Psoas muscle (tissue), 7 donors: ENCODE measurements at regions not wholly inside any gene's neighbourhood (a gene's known extent, or its start where the extent isn't known, plus 50 kb on each side); places are given as distances from the start of the nearest gene placed in this dataset.

Experiments used
- ATAC-seq, 4 donors: fragments of 200-7000 bp; cut with Tn5 transposase; one replicate each; pipeline ENCODE4 v1.9.1; 2020; ENCODE audit warnings: moderate library complexity in 3 of 4, mild to moderate bottlenecking in 2 of 4
- DNase-seq, 2 donors: peaks; one replicate each; pipeline ENCODE4 v3.0.0-alpha.2; 2020
- H3K27ac ChIP-seq: fragments of 200-600 bp; one replicate; pipeline ENCODE4 v1.8.0; 2022
- H3K27me3 ChIP-seq, 3 donors: fragments of 200-600 bp in 1 of 3; one replicate each; pipeline versions ENCODE4 v1.6.1 to v1.8.0; 2013 to 2022; ENCODE audit warnings: low read length in 2 of 3, mild to moderate bottlenecking in 2 of 3, moderate library complexity in 1 of 3; ENCODE audit not compliant: insufficient read depth in 3 of 3
- H3K36me3 ChIP-seq, 2 donors: fragments of 200-600 bp in 1 of 2; one replicate each; pipeline versions ENCODE4 v1.6.1 to v1.8.0; 2013 to 2022; ENCODE audit warnings: low read depth in 1 of 2, mild to moderate bottlenecking in 1 of 2, moderate library complexity in 1 of 2; ENCODE audit not compliant: insufficient read depth in 1 of 2
- H3K4me1 ChIP-seq: fragments of 200-600 bp; one replicate; pipeline ENCODE4 v1.8.0; 2022
- H3K4me3 ChIP-seq: fragments of 200-600 bp; one replicate; pipeline ENCODE4 v1.8.0; 2022; ENCODE audit warnings: mild to moderate bottlenecking
- H3K9me3 ChIP-seq: fragments of 200-600 bp; one replicate; pipeline ENCODE4 v1.8.0; 2022
- WGBS, 3 donors: extraction: QIAGEN DNeasy Blood & Tissue Kit; methylation state at CpG; one replicate each; pipeline versions ENCODE4 v1.1.6 to v1.1.7; 2013; 5-methylcytosine and 5-hydroxymethylcytosine counted together
- intact Hi-C, 2 donors: fragments of 100-400 bp; cut with DNase I; formaldehyde crosslinking; loops; one replicate each; pipeline versions ENCODE4 v1.11.0 to v1.14.2; 2022
- TF ChIP-seq, protein P1 (sequence below): fragments of 200-600 bp; IDR thresholded peaks from one replicate; pipeline ENCODE4 v1.8.0; 2022; ENCODE audit warnings: antibody characterized with exemption
- donor health status: healthy with polysubstance abuse.
- donor health status: DM: no; HTN: no; CAD: no; lungs with moderate emphysema.
- donor health status: Bipolar disorder and iron deficiency.
- donor health status: healthy.
- donor health status: DM: yes; HTN: yes; CAD: no.
- donor health status: DM: no; HTN: no; CAD: no.
- donor health status: DM: yes; HTN: yes; CAD: no.

- Histone ChIP-seq H3K27ac (no peak overlapping the region), H3K4me3 (no peak overlapping the region), H3K9me3 (no peaks in the 10 kb centered on the region), H3K4me1 (no peaks in the 10 kb centered on the region), H3K36me3 (no peaks in the 10 kb centered on the region), H3K27me3 (no peaks in the 10 kb centered on the region)
- TF ChIP-seq, protein P1, sequence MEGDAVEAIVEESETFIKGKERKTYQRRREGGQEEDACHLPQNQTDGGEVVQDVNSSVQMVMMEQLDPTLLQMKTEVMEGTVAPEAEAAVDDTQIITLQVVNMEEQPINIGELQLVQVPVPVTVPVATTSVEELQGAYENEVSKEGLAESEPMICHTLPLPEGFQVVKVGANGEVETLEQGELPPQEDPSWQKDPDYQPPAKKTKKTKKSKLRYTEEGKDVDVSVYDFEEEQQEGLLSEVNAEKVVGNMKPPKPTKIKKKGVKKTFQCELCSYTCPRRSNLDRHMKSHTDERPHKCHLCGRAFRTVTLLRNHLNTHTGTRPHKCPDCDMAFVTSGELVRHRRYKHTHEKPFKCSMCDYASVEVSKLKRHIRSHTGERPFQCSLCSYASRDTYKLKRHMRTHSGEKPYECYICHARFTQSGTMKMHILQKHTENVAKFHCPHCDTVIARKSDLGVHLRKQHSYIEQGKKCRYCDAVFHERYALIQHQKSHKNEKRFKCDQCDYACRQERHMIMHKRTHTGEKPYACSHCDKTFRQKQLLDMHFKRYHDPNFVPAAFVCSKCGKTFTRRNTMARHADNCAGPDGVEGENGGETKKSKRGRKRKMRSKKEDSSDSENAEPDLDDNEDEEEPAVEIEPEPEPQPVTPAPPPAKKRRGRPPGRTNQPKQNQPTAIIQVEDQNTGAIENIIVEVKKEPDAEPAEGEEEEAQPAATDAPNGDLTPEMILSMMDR: no peak
- DNase-seq: no peak
- intact Hi-C loops: no loop called here
- WGBS, 3 donors: 43 to 53% (median 48%) methylated on average over 5 of the region's 5 CpGs
- ATAC-seq: no peak
Observed at GRCh38 chr2:65503746-65504145, 71.3 kb upstream of the SPRED2 start.

DNA sequence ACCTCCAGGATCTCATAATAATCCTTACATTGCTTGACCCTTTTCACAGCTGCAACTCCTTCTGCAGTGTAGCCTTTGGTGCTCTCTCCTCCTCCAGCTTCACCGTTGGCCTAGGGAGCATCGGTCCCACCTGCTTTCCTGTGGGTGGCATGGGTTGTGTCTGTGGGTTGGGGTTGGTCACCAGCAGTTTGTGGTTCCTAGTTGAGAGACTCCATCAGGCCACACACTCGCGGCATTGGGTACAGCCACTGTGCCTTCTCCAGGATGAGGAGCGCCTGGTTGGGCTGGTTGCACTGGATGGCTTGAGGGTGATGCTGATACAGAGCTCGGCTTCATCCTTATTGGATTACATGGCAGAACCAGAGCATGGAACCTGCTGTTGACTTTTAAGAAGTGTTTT lies 69.4 kb upstream of the SPRED2 start:
- intact Hi-C loops: no loop called here
- Histone ChIP-seq H3K4me1 (no peaks in the 10 kb centered on the region), H3K9me3 (no peaks in the 10 kb centered on the region), H3K27me3 (no peaks in the 10 kb centered on the region), H3K27ac (no peak overlapping the region), H3K36me3 (no peaks in the 10 kb centered on the region), H3K4me3 (no peak overlapping the region)
- WGBS, 3 donors: 95 to 99% (median 97%) methylated on average over 6 of the region's 6 CpGs
- DNase-seq: no peak
- TF ChIP-seq, protein P1: no peak
- no peak for ATAC-seq

DNA sequence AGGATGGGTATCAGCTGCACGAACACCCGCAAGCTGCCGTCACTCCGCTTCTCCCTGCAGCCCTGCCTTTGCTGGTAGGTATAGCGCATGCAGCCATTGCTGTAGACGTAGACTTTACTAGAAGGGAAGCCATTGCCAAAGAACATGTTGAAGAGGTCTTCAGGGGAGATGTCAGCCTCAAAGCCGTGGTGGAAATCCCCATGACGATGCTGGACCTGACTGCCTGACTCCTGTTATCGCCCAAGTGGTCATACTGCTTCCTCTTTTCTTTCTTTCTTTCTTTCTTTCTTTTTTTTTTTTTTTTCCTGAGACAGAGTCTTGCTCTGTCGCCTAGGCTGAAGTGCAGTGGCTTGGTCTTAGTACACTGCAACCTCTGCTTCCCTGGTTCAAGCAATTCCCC lies 68.7 kb upstream of the SPRED2 start:
- 95 to 97% (median 96%) methylated on average over 10 of the region's 10 CpGs for WGBS, 3 donors
- intact Hi-C loops: no loop called here
- Histone ChIP-seq H3K4me3 (no peak overlapping the region), H3K4me1 (no peaks in the 10 kb centered on the region), H3K9me3 (no peaks in the 10 kb centered on the region), H3K27me3 (no peaks in the 10 kb centered on the region), H3K27ac (no peak overlapping the region), H3K36me3 (no peaks in the 10 kb centered on the region)
- ATAC-seq: no peak
- DNase-seq: no peak
- TF ChIP-seq, protein P1: no peak

GRCh38 chr2:65500310-65501040 lies 68.1 kb upstream of the SPRED2 start:
- Histone ChIP-seq H3K9me3 (no peaks in the 10 kb centered on the region), H3K27ac (no peak overlapping the region), H3K36me3 (no peaks in the 10 kb centered on the region), H3K4me1 (no peaks in the 10 kb centered on the region), H3K27me3 (no peaks in the 10 kb centered on the region), H3K4me3 (no peak overlapping the region)
- WGBS, 3 donors: 76 to 85% (median 79%) methylated on average over 9 of the region's 9 CpGs
- TF ChIP-seq, protein P1: no peak
- no peak for DNase-seq
- intact Hi-C loops: no loop called here
- ATAC-seq: no peak

- 58 to 62% (median 62%) methylated on average over 6 of the region's 6 CpGs for WGBS, 3 donors
- Histone ChIP-seq H3K9me3 (no peaks in the 10 kb centered on the region), H3K36me3 (no peaks in the 10 kb centered on the region), H3K4me1 (no peaks in the 10 kb centered on the region), H3K27ac (no peak overlapping the region), H3K4me3 (no peak overlapping the region), H3K27me3 (no peaks in the 10 kb centered on the region)
- intact Hi-C loops: no loop called here
- TF ChIP-seq, protein P1: no peak
- DNase-seq (no peak), ATAC-seq (no peak)
Observed at GRCh38 chr2:65499216-65499615, 66.8 kb upstream of the SPRED2 start.
